RWPE2 (cell line): ENCODE measurements at regions not wholly inside any gene's neighbourhood (a gene's known extent, or its start where the extent isn't known, plus 50 kb on each side); places are given as distances from the start of the nearest gene placed in this dataset.
A peak's percentile ranks its signal among the peaks of the same experiment; 100 is the strongest.

Source experiments
- ATAC-seq: fragments of 200-7000 bp; cut with Tn5 transposase; 3 replicates; pipeline ENCODE4 v1.9.1; 2021; ENCODE audit warnings: low read depth
- DNase-seq: peaks from one replicate; pipeline ENCODE4 v3.0.0-alpha.2; 2020; ENCODE audit warnings: low spot score
- H3K27ac ChIP-seq: fragments of 450-650 bp; 2 replicates; pipeline ENCODE4 v1.5.1; 2017; ENCODE audit warnings: mild to moderate bottlenecking; ENCODE audit not compliant: poor library complexity, severe bottlenecking
- H3K27me3 ChIP-seq: fragments of 250-450 bp; sonication (Bioruptor Pico); 2 replicates; pipeline ENCODE4 v1.5.1; 2021; ENCODE audit warnings: mild to moderate bottlenecking, moderate library complexity; ENCODE audit not compliant: insufficient read depth, poor library complexity, severe bottlenecking
- H3K36me3 ChIP-seq: fragments of 250-450 bp; sonication (Bioruptor Pico); 2 replicates; pipeline ENCODE4 v1.5.1; 2020; ENCODE audit warnings: low read depth, mild to moderate bottlenecking, moderate library complexity
- H3K4me1 ChIP-seq: fragments of 250-450 bp; sonication (Bioruptor Pico); 2 replicates; pipeline ENCODE4 v1.5.1; 2021; ENCODE audit warnings: mild to moderate bottlenecking, moderate library complexity; ENCODE audit not compliant: insufficient read depth, poor library complexity, severe bottlenecking
- H3K4me3 ChIP-seq: fragments of 250-450 bp; sonication (Bioruptor Pico); 2 replicates; pipeline ENCODE4 v1.5.1; 2021; ENCODE audit warnings: mild to moderate bottlenecking, moderate library complexity; ENCODE audit not compliant: severe bottlenecking
- H3K9me3 ChIP-seq: fragments of 250-450 bp; sonication (Bioruptor Pico); 2 replicates; pipeline ENCODE4 v1.5.1; 2021; ENCODE audit warnings: mild to moderate bottlenecking, moderate library complexity; ENCODE audit not compliant: severe bottlenecking
- CTCF ChIP-seq: fragments of 450-650 bp; IDR thresholded peaks from one replicate; pipeline ENCODE4 v1.5.1; 2017; ENCODE audit warnings: mild to moderate bottlenecking, moderate library complexity; ENCODE audit not compliant: poor library complexity, severe bottlenecking

- H3K9me3 ChIP-seq: no peaks in the 10 kb centered on the region
- no peak overlapping the region for H3K27ac ChIP-seq
- peaks cover 4% of the 10 kb centered on the region for H3K27me3 ChIP-seq
- TF ChIP-seq CTCF: no peak
- H3K4me1 ChIP-seq: peaks cover 6% of the 10 kb centered on the region
- DNase-seq: no peak
- no peak overlapping the region for H3K4me3 ChIP-seq
- ATAC-seq: no peak
- no peaks in the 10 kb centered on the region for H3K36me3 ChIP-seq
Observed at GRCh38 chr15:85314146-85314545, 66.3 kb upstream of the AKAP13 start.

DNA sequence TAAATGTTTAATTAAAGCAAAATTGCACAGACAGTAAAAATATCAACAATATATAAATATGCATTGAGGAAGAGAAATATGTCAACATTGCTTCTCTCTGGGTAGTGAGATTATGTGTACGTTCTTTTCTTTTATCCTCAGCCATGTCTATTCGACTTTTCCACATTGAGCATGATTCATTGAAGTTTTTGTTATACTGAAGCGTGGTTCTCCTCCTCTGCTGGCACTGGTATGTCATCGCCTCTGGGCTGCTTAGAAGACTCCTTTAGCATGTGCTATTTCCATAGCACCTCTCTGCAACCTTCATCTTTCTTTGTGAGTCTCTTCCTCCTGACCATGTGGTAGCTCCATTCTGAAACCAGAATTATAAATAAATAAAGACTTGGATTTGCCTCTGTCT, 65.8 kb upstream of the AKAP13 start:
- no peak for ATAC-seq
- no peak for TF ChIP-seq CTCF

DNA sequence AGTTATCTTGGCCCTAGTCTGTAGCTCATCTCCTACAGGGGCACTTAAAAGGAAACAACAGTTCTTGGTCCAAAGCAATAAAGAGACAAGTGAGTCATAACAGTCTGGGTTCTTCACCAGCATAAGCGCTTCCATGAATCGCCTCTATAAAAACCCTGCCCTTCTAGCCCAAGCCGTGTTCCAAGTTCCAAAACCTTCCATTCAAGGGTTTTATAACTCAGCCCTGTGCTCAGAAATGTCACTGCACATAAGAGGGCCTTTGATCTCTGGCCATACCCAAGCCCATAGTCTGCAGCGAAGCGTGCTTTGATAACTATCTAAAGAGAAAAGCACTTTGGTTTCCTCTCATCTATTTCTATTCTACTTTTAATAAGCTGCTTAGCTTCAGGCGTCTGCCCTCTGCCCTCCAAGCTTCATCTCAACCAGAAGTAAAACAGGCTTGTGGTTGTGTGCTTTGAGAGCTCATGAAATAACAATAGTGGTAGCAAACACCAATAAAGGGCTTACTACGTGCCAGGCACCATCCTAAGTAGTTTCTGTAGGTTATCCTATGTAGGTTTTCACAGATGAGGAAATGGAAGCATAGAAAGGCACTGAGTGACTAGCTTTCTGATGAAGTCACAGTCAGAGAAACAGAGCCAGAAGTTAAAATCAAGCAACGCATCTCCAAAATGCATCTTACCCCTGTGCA, 64.0 kb upstream of the AKAP13 start:
- peak; percentile 6 for DNase-seq
- no peak for TF ChIP-seq CTCF
- no peak for ATAC-seq
- Histone ChIP-seq H3K36me3 (no peaks in the 10 kb centered on the region), H3K4me3 (no peak overlapping the region), H3K27ac (no peak overlapping the region), H3K9me3 (no peaks in the 10 kb centered on the region), H3K27me3 (peaks cover 3% of the 10 kb centered on the region), H3K4me1 (peaks cover 6% of the 10 kb centered on the region)

More for the DNA sequence above, 65.8 kb upstream of the AKAP13 start:
- DNase-seq: no peak
- Histone ChIP-seq H3K27me3 (peaks cover 4% of the 10 kb centered on the region), H3K9me3 (no peaks in the 10 kb centered on the region), H3K27ac (no peak overlapping the region), H3K4me1 (peaks cover 6% of the 10 kb centered on the region), H3K4me3 (no peak overlapping the region), H3K36me3 (no peaks in the 10 kb centered on the region)

- Histone ChIP-seq H3K9me3 (no peaks in the 10 kb centered on the region), H3K4me3 (no peak overlapping the region), H3K27me3 (no peaks in the 10 kb centered on the region), H3K36me3 (no peaks in the 10 kb centered on the region), H3K4me1 (peaks cover 6% of the 10 kb centered on the region), H3K27ac (peak overlapping the region; percentile 38)
- DNase-seq (no peak), ATAC-seq (peak; percentile 89)
- peak; percentile 39 for TF ChIP-seq CTCF
Observed at GRCh38 chr15:85318048-85318731, 62.2 kb upstream of the AKAP13 start.

- H3K4me3 ChIP-seq: no peak overlapping the region
- H3K27ac ChIP-seq: peak overlapping the region; percentile 38
- H3K4me1 ChIP-seq: peaks cover 6% of the 10 kb centered on the region
- H3K9me3 ChIP-seq: no peaks in the 10 kb centered on the region
- no peaks in the 10 kb centered on the region for H3K27me3 ChIP-seq
- no peaks in the 10 kb centered on the region for H3K36me3 ChIP-seq
- ATAC-seq: no peak; the same call in 2 of the 3 replicates
- no peak for TF ChIP-seq CTCF
- peak; percentile 22 for DNase-seq
Observed at GRCh38 chr15:85318732-85319076, 61.7 kb upstream of the AKAP13 start.
